ENCODE measurements at regions not wholly inside any gene's neighbourhood (a gene's known extent, or its start where the extent isn't known, plus 50 kb on each side); places are given as distances from the start of the nearest gene placed in this dataset.
A peak's percentile ranks its signal among the peaks of the same experiment; 100 is the strongest.

GRCh38 chr18:68455229-68455603 is 259.7 kb downstream of the TMX3 start:
- no peaks in the 10 kb centered on the region for H3K36me3 ChIP-seq
- no peak for DNase-seq

GRCh38 chr18:68454511-68455228 is 260.2 kb downstream of the TMX3 start:
- peak; percentile 51 for DNase-seq
- Histone ChIP-seq H3K9me3 (no peaks in the 10 kb centered on the region), H3K4me3 (no peak overlapping the region), H3K27me3 (no peaks in the 10 kb centered on the region), H3K36me3 (no peaks in the 10 kb centered on the region)

More at GRCh38 chr18:68455229-68455603, 259.7 kb downstream of the TMX3 start:
- Histone ChIP-seq H3K27me3 (no peaks in the 10 kb centered on the region), H3K4me3 (no peak overlapping the region), H3K9me3 (no peaks in the 10 kb centered on the region)

GRCh38 chr18:68449292-68449691 is 265.6 kb downstream of the TMX3 start:
- DNase-seq, result no peak
- H3K36me3 ChIP-seq, result no peaks in the 10 kb centered on the region
- H3K9me3 ChIP-seq, result no peaks in the 10 kb centered on the region
- no peaks in the 10 kb centered on the region for H3K27me3 ChIP-seq
- no peak overlapping the region for H3K4me3 ChIP-seq

GRCh38 chr18:68448736-68449135 is 266.2 kb downstream of the TMX3 start:
- Histone ChIP-seq H3K4me3 (no peak overlapping the region), H3K9me3 (no peaks in the 10 kb centered on the region), H3K36me3 (no peaks in the 10 kb centered on the region), H3K27me3 (no peaks in the 10 kb centered on the region)
- no peak for DNase-seq

- Histone ChIP-seq H3K9me3 (no peaks in the 10 kb centered on the region), H3K4me3 (no peak overlapping the region), H3K36me3 (no peaks in the 10 kb centered on the region), H3K27me3 (no peaks in the 10 kb centered on the region)
- DNase-seq, result no peak
Observed at GRCh38 chr18:68447286-68447685, 267.6 kb downstream of the TMX3 start.

- no peak overlapping the region for H3K4me3 ChIP-seq
- H3K27me3 ChIP-seq, result no peaks in the 10 kb centered on the region
- no peaks in the 10 kb centered on the region for H3K36me3 ChIP-seq
- no peak for DNase-seq
- no peaks in the 10 kb centered on the region for H3K9me3 ChIP-seq
Observed at GRCh38 chr18:68445668-68446426, 269.1 kb downstream of the TMX3 start.

GRCh38 chr18:68445136-68445535 is 269.8 kb downstream of the TMX3 start:
- DNase-seq, result no peak
- no peak overlapping the region for H3K4me3 ChIP-seq
- H3K27me3 ChIP-seq, result no peaks in the 10 kb centered on the region
- H3K9me3 ChIP-seq, result no peaks in the 10 kb centered on the region
- no peaks in the 10 kb centered on the region for H3K36me3 ChIP-seq

GRCh38 chr18:68441241-68441640 is 273.7 kb downstream of the TMX3 start:
- Histone ChIP-seq H3K36me3 (no peaks in the 10 kb centered on the region), H3K9me3 (no peaks in the 10 kb centered on the region), H3K4me3 (no peak overlapping the region), H3K27me3 (no peaks in the 10 kb centered on the region)
- no peak for DNase-seq

GRCh38 chr18:68440433-68440832 is 274.5 kb downstream of the TMX3 start:
- Histone ChIP-seq H3K4me3 (no peak overlapping the region), H3K36me3 (no peaks in the 10 kb centered on the region), H3K27me3 (no peaks in the 10 kb centered on the region), H3K9me3 (no peaks in the 10 kb centered on the region)
- no peak for DNase-seq

GRCh38 chr18:68439642-68440041 is 275.3 kb downstream of the TMX3 start:
- H3K4me3 ChIP-seq, result no peak overlapping the region
- DNase-seq, result no peak
- no peaks in the 10 kb centered on the region for H3K9me3 ChIP-seq
- H3K27me3 ChIP-seq, result no peaks in the 10 kb centered on the region
- no peaks in the 10 kb centered on the region for H3K36me3 ChIP-seq

- DNase-seq, result peak; percentile 15
- no peak overlapping the region for H3K4me3 ChIP-seq
- no peaks in the 10 kb centered on the region for H3K9me3 ChIP-seq
- H3K27me3 ChIP-seq, result no peaks in the 10 kb centered on the region
- no peaks in the 10 kb centered on the region for H3K36me3 ChIP-seq
Observed at GRCh38 chr18:68438983-68439382, 275.9 kb downstream of the TMX3 start.

GRCh38 chr18:68438536-68438935 is 276.4 kb downstream of the TMX3 start:
- no peak for DNase-seq
- no peaks in the 10 kb centered on the region for H3K27me3 ChIP-seq
- no peaks in the 10 kb centered on the region for H3K9me3 ChIP-seq
- H3K36me3 ChIP-seq, result no peaks in the 10 kb centered on the region
- no peak overlapping the region for H3K4me3 ChIP-seq

GRCh38 chr18:68436485-68436884 is 278.4 kb downstream of the TMX3 start:
- Histone ChIP-seq H3K9me3 (no peaks in the 10 kb centered on the region), H3K27me3 (no peaks in the 10 kb centered on the region), H3K36me3 (no peaks in the 10 kb centered on the region), H3K4me3 (no peak overlapping the region)
- no peak for DNase-seq

GRCh38 chr18:68435581-68435980 is 279.3 kb downstream of the TMX3 start:
- DNase-seq, result no peak

GRCh38 chr18:68431922-68432198 is 283.0 kb downstream of the TMX3 start:
- no peak for DNase-seq
- H3K4me3 ChIP-seq, result no peak overlapping the region
- no peaks in the 10 kb centered on the region for H3K9me3 ChIP-seq
- H3K27me3 ChIP-seq, result no peaks in the 10 kb centered on the region
- no peaks in the 10 kb centered on the region for H3K36me3 ChIP-seq

More at GRCh38 chr18:68435581-68435980, 279.3 kb downstream of the TMX3 start:
- Histone ChIP-seq H3K4me3 (no peak overlapping the region), H3K27me3 (no peaks in the 10 kb centered on the region), H3K36me3 (no peaks in the 10 kb centered on the region), H3K9me3 (no peaks in the 10 kb centered on the region)

GRCh38 chr18:68431111-68431921 is 283.6 kb downstream of the TMX3 start:
- Histone ChIP-seq H3K27me3 (no peaks in the 10 kb centered on the region), H3K9me3 (no peaks in the 10 kb centered on the region), H3K4me3 (no peak overlapping the region), H3K36me3 (no peaks in the 10 kb centered on the region)
- DNase-seq, result no peak

- Histone ChIP-seq H3K9me3 (no peaks in the 10 kb centered on the region), H3K4me3 (no peak overlapping the region), H3K36me3 (no peaks in the 10 kb centered on the region), H3K27me3 (no peaks in the 10 kb centered on the region)
- no peak for DNase-seq
Observed at GRCh38 chr18:68429841-68430240, 285.1 kb downstream of the TMX3 start.
